GM19395 (cell line): ENCODE measurements at regions not wholly inside any gene's neighbourhood (a gene's known extent, or its start where the extent isn't known, plus 50 kb on each side); places are given as distances from the start of the nearest gene placed in this dataset.
A peak's percentile ranks its signal among the peaks of the same experiment; 100 is the strongest.
"Not testable (repeated sequence)": the region's sequence is repeated elsewhere in the genome, so short reads cannot be mapped to it uniquely, and the experiment has no call there.

Source experiments
- ATAC-seq: cut with Tn5 transposase; IDR thresholded peaks from one replicate; pipeline ENCODE4 v1.9.1; 2021; ENCODE audit warnings: mild to moderate bottlenecking, moderate library complexity; ENCODE audit not compliant: unreplicated experiment

GRCh38 chr2:161480123-161480522 lies 64.0 kb downstream of the TBR1 start:
- ATAC-seq, result no peak

- no peak for ATAC-seq
These were observed 65.5 kb downstream of the TBR1 start for GRCh38 chr2:161481619-161482018.

- no peak for ATAC-seq
These were observed 68.0 kb downstream of the TBR1 start for GRCh38 chr2:161484061-161484460.

- ATAC-seq, result no peak
These were observed 70.0 kb downstream of the TBR1 start for GRCh38 chr2:161486111-161486510.

- no peak for ATAC-seq
These were observed 72.1 kb downstream of the TBR1 start for GRCh38 chr2:161488131-161488699.

GRCh38 chr2:161488879-161489278 lies 72.8 kb downstream of the TBR1 start:
- no peak for ATAC-seq

GRCh38 chr2:161500892-161501610 lies 85.0 kb downstream of the TBR1 start:
- ATAC-seq, result peak; percentile 81

- ATAC-seq, result not testable (repeated sequence)
These were observed 86.2 kb downstream of the TBR1 start for GRCh38 chr2:161502279-161502678.

- not testable (repeated sequence) for ATAC-seq
These were observed 88.7 kb downstream of the TBR1 start for GRCh38 chr2:161504628-161505289.

- ATAC-seq, result not testable (repeated sequence)
These were observed 89.4 kb downstream of the TBR1 start for GRCh38 chr2:161505466-161505865.

- ATAC-seq, result not testable (repeated sequence)
These were observed 97.4 kb downstream of the TBR1 start for GRCh38 chr2:161513295-161514032.

GRCh38 chr2:161522796-161523195 lies 101.4 kb upstream of the SLC4A10 start:
- ATAC-seq, result no peak

GRCh38 chr2:161533218-161533617 lies 91.0 kb upstream of the SLC4A10 start:
- no peak for ATAC-seq

GRCh38 chr2:161546635-161547034 lies 77.6 kb upstream of the SLC4A10 start:
- ATAC-seq, result no peak

- ATAC-seq, result no peak
These were observed 77.1 kb upstream of the SLC4A10 start for GRCh38 chr2:161547130-161547529.

- ATAC-seq, result no peak
These were observed 72.2 kb upstream of the SLC4A10 start for GRCh38 chr2:161552015-161552414.

GRCh38 chr2:161555826-161556225 lies 68.4 kb upstream of the SLC4A10 start:
- ATAC-seq, result no peak

- no peak for ATAC-seq
These were observed 67.8 kb upstream of the SLC4A10 start for GRCh38 chr2:161556440-161556839.

GRCh38 chr2:161557538-161557937 lies 66.7 kb upstream of the SLC4A10 start:
- no peak for ATAC-seq

- ATAC-seq, result no peak
These were observed 59.3 kb upstream of the SLC4A10 start for GRCh38 chr2:161564906-161565305.

- ATAC-seq, result no peak
These were observed 54.8 kb upstream of the SLC4A10 start for GRCh38 chr2:161569401-161569800.
